Neuronal stem cell (in vitro differentiated cells): ENCODE measurements at regions not wholly inside any gene's neighbourhood (a gene's known extent, or its start where the extent isn't known, plus 50 kb on each side); places are given as distances from the start of the nearest gene placed in this dataset.
A peak's percentile ranks its signal among the peaks of the same experiment; 100 is the strongest.

Experiments
- DNase-seq: peaks from one replicate; pipeline ENCODE4 v3.0.0-alpha.2; 2013; ENCODE audit warnings: low spot score
- H2AFZ ChIP-seq: one replicate; pipeline ENCODE4 v1.6.1; 2013; ENCODE audit warnings: mild to moderate bottlenecking, low read length, inconsistent platforms
- H2AK5ac ChIP-seq: 2 replicates; pipeline ENCODE4 v1.6.1; 2013; ENCODE audit warnings: low read depth, mild to moderate bottlenecking, inconsistent platforms, low read length, moderate library complexity, mixed read lengths
- H2BK120ac ChIP-seq: 2 replicates; pipeline ENCODE4 v1.6.1; 2013; ENCODE audit warnings: low read depth, mild to moderate bottlenecking, inconsistent platforms, low read length, moderate library complexity, mixed read lengths
- H2BK12ac ChIP-seq: one replicate; pipeline ENCODE4 v1.6.1; 2013; ENCODE audit warnings: low read length, inconsistent platforms
- H2BK15ac ChIP-seq: 2 replicates; pipeline ENCODE4 v1.6.1; 2013; ENCODE audit warnings: mild to moderate bottlenecking, low read length, inconsistent platforms, mixed read lengths
- H2BK5ac ChIP-seq: one replicate; pipeline ENCODE4 v1.6.1; 2013; ENCODE audit warnings: inconsistent platforms, mild to moderate bottlenecking, low read length, moderate library complexity
- H3K14ac ChIP-seq: one replicate; pipeline ENCODE4 v1.6.1; 2013; ENCODE audit warnings: low read length, inconsistent platforms
- H3K18ac ChIP-seq: 2 replicates; pipeline ENCODE4 v1.6.1; 2013; ENCODE audit warnings: low read length, inconsistent platforms
- H3K23ac ChIP-seq: 2 replicates; pipeline ENCODE4 v1.6.1; 2013; ENCODE audit warnings: low read depth, mild to moderate bottlenecking, mixed read lengths, low read length, inconsistent platforms; ENCODE audit not compliant: poor library complexity
- H3K27ac ChIP-seq: replicated peaks from 3 replicates; pipeline ENCODE4 v1.5.1; 2013; ENCODE audit warnings: low read length, inconsistent platforms
- H3K27me3 ChIP-seq, 3 experiments: 2 replicates each; pipeline ENCODE4 v1.6.1; 2013; ENCODE audit warnings: low read length in 3 of 3, mild to moderate bottlenecking in 2 of 3, inconsistent platforms in 1 of 3, low read depth in 1 of 3, mixed read lengths in 1 of 3, moderate library complexity in 1 of 3; ENCODE audit not compliant: control insufficient read depth in 3 of 3, insufficient read depth in 3 of 3
- H3K36me3 ChIP-seq, 2 donors: replicated peaks in 1 of 2; 2 replicates each; pipeline ENCODE4 v1.6.1; 2013; ENCODE audit warnings: low read length in 2 of 2; ENCODE audit not compliant: control insufficient read depth in 2 of 2, insufficient read depth in 2 of 2
- H3K4ac ChIP-seq: 2 replicates; pipeline ENCODE4 v1.6.1; 2013; ENCODE audit warnings: inconsistent platforms, mild to moderate bottlenecking, low read length, moderate library complexity
- H3K4me1 ChIP-seq, 2 donors: 1 replicate in 1 of 2; 2 replicates in 1 of 2; pipeline ENCODE4 v1.6.1; 2013; ENCODE audit warnings: low read length in 2 of 2, low read depth in 1 of 2; ENCODE audit not compliant: control insufficient read depth in 2 of 2, insufficient read depth in 1 of 2
- H3K4me2 ChIP-seq: one replicate; pipeline ENCODE4 v1.6.1; 2013; ENCODE audit warnings: mild to moderate bottlenecking, low read length, inconsistent platforms; ENCODE audit not compliant: insufficient read depth, poor library complexity, severe bottlenecking
- H3K4me3 ChIP-seq, 2 donors: 2 replicates each; pipeline ENCODE4 v1.5.1; 2013; ENCODE audit warnings: low read length in 2 of 2, mild to moderate bottlenecking in 2 of 2, inconsistent platforms in 1 of 2, moderate library complexity in 1 of 2
- H3K79me1 ChIP-seq: one replicate; pipeline ENCODE4 v1.6.1; 2013; ENCODE audit warnings: low read depth, mild to moderate bottlenecking, inconsistent platforms, low read length, moderate library complexity
- H3K9ac ChIP-seq: one replicate; pipeline ENCODE4 v1.6.1; 2013; ENCODE audit warnings: mild to moderate bottlenecking, low read depth, low read length, inconsistent platforms; ENCODE audit not compliant: poor library complexity
- H3K9me3 ChIP-seq, 2 donors: replicated peaks in 1 of 2; 2 replicates each; pipeline versions ENCODE3 to v1.6.1; 2013; ENCODE audit warnings: low read length in 2 of 2, mild to moderate bottlenecking in 2 of 2, inconsistent platforms in 1 of 2, low read depth in 1 of 2, mixed read lengths in 1 of 2, moderate library complexity in 1 of 2; ENCODE audit not compliant: control insufficient read depth in 2 of 2, insufficient read depth in 1 of 2
- H4K8ac ChIP-seq: one replicate; pipeline ENCODE4 v1.6.1; 2013; ENCODE audit warnings: low read depth, mild to moderate bottlenecking, inconsistent platforms, low read length, moderate library complexity
- H4K91ac ChIP-seq: one replicate; pipeline ENCODE4 v1.6.1; 2013; ENCODE audit warnings: low read length, low read depth, mild to moderate bottlenecking, inconsistent platforms; ENCODE audit not compliant: poor library complexity
- WGBS, 2 donors: extraction: QIAGEN DNeasy Blood & Tissue Kit; methylation state at CpG; one replicate each; pipeline ENCODE4 v1.1.7; 2013; ENCODE audit warnings: missing lambda C conversion rate in 2 of 2, mixed read lengths in 1 of 2; ENCODE audit not compliant: insufficient read length in 2 of 2, insufficient replicate concordance in 1 of 2; ENCODE audit errors: extremely low coverage in 2 of 2; 5-methylcytosine and 5-hydroxymethylcytosine counted together

DNA sequence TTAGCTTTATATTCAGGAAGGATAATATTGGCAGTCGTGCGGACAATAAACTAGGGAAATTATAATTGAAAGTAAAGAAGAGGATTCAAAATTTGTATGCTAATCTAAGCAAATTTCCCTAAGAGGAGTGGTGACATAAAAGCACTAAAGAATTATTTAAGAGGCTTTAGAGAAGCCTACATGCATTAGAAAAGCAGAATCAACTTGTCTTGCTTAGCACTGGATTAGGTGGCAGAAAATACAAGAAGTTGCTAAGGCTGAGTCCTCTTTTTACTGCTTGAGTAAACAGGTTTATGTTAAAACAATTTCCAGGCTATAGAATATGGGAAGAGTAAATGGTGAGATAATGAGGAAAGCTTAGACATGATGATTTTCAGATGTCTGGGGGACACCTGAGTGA, 991.5 kb downstream of the PCDH18 start:
- Histone ChIP-seq H2BK120ac (no peak overlapping the region), H2BK15ac (no peak overlapping the region), H4K91ac (no peak overlapping the region), H3K4ac (no peak overlapping the region), H3K9ac (no peak overlapping the region), H4K8ac (no peak overlapping the region), H3K4me1 (no peaks in the 10 kb centered on the region), H2BK5ac (no peak overlapping the region), H3K14ac (no peak overlapping the region), H2AFZ (no peak overlapping the region), H2BK12ac (no peak overlapping the region), H3K4me2 (no peak overlapping the region), H2AK5ac (no peak overlapping the region), H3K27ac (no peak overlapping the region), H3K36me3 (no peaks in the 10 kb centered on the region), H3K79me1 (no peaks in the 10 kb centered on the region), H3K18ac (no peak overlapping the region), H3K9me3 (no peaks in the 10 kb centered on the region), H3K27me3 (no peaks in the 10 kb centered on the region), H3K4me3 (no peak overlapping the region), H3K23ac (no peak overlapping the region)
- WGBS, 2 donors = no CpG with 5 or more reads among the region's 2 CpGs
- no peak for DNase-seq

DNA sequence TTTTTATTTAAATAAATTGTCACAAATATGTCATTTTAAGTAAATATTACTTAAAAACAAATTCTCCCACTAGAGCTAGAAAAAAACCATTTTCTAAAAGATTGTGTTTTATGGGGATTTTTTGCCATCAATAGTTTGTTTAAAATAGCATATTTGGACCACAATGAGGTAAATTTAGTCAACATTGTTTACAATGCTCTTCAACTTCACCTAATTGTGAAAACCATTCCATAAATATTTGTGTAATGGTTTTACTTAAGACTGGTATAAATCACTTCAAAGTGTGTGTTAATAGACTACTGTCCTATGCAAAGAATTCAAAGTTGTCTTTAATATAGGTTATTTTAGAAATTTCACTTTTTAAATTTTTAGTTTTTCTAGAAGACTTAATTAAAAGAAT, 1004.2 kb downstream of the PCDH18 start:
- Histone ChIP-seq H3K14ac (no peak overlapping the region), H3K9ac (no peak overlapping the region), H2BK5ac (no peak overlapping the region), H3K9me3 (no peaks in the 10 kb centered on the region), H3K27me3 (no peaks in the 10 kb centered on the region), H2BK15ac (no peak overlapping the region), H3K79me1 (no peaks in the 10 kb centered on the region), H3K4me1 (no peaks in the 10 kb centered on the region), H2BK12ac (no peak overlapping the region), H3K4ac (no peak overlapping the region), H3K4me3 (no peak overlapping the region), H4K8ac (no peak overlapping the region), H3K36me3 (no peaks in the 10 kb centered on the region), H4K91ac (no peak overlapping the region), H3K4me2 (no peak overlapping the region), H3K23ac (no peak overlapping the region), H2BK120ac (no peak overlapping the region), H3K27ac (no peak overlapping the region), H3K18ac (no peak overlapping the region), H2AFZ (no peak overlapping the region), H2AK5ac (no peak overlapping the region)
- no peak for DNase-seq

DNA sequence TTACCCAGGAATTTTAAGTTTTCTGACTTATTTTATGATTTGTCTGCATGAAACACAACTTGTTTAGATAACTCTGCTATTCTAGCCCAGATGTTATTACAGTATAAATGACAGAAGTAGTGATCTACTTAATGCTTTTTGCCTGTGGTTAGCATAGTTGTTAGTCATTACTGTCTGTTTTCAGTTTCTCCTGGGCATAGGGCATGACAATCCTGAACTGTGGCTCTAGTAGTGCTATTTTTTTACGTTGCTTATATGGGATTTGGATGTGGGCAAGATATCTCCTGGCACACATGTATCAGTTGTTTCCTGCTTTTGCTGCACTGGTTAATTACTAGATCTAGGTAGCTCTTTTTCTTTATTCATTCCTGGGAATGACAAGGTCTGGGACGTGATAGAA, 1005.8 kb downstream of the PCDH18 start:
- Histone ChIP-seq H3K18ac (no peak overlapping the region), H2BK12ac (no peak overlapping the region), H3K4me1 (no peaks in the 10 kb centered on the region), H2BK15ac (no peak overlapping the region), H2BK120ac (no peak overlapping the region), H3K79me1 (no peaks in the 10 kb centered on the region), H3K9ac (no peak overlapping the region), H3K4me3 (no peak overlapping the region), H3K36me3 (no peaks in the 10 kb centered on the region), H2AK5ac (no peak overlapping the region), H3K9me3 (no peaks in the 10 kb centered on the region), H3K14ac (no peak overlapping the region), H2AFZ (no peak overlapping the region), H3K27me3 (no peaks in the 10 kb centered on the region), H2BK5ac (no peak overlapping the region), H4K91ac (no peak overlapping the region), H4K8ac (no peak overlapping the region), H3K23ac (no peak overlapping the region), H3K4me2 (no peak overlapping the region), H3K4ac (no peak overlapping the region), H3K27ac (no peak overlapping the region)
- no CpG with 5 or more reads among the region's 2 CpGs for WGBS, 2 donors
- DNase-seq = no peak

DNA sequence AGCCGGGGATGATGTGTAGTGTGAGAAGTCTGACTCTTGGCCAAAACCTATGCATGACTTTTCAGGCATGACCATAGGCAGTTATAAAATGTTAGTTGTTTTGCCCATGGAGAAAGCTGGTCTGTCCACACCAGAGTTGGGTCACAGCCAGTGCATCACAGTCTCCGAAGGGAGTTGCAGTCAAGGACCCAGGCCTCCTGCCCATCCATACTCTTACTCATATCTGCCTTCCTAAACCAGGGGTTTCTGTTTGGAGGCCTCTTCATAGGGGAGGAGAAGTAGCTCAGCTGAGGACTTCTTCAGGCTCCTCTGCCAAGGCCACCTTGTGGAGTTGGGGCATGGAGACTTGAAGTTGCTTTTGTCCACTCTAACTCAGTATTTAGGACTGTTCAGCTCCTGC, 1008.3 kb downstream of the PCDH18 start:
- no CpG with 5 or more reads among the region's 2 CpGs for WGBS, 2 donors
- Histone ChIP-seq H3K27ac (no peak overlapping the region), H3K9ac (no peak overlapping the region)

More for the DNA sequence above, 1008.3 kb downstream of the PCDH18 start:
- Histone ChIP-seq H3K23ac (no peak overlapping the region), H3K4me2 (no peak overlapping the region), H3K36me3 (peaks cover 0 to 2% of the 10 kb centered on the region in 2 donors), H3K27me3 (no peaks in the 10 kb centered on the region), H3K4ac (no peak overlapping the region), H3K4me1 (no peaks in the 10 kb centered on the region), H3K79me1 (no peaks in the 10 kb centered on the region), H2AFZ (peak overlapping the region; percentile 53), H3K4me3 (no peak overlapping the region), H2BK15ac (no peak overlapping the region), H3K9me3 (peaks cover 5 to 9% of the 10 kb centered on the region in 2 donors), H4K8ac (no peak overlapping the region), H2BK12ac (no peak overlapping the region), H3K18ac (no peak overlapping the region), H2BK5ac (no peak overlapping the region), H4K91ac (no peak overlapping the region), H3K14ac (no peak overlapping the region), H2BK120ac (no peak overlapping the region), H2AK5ac (no peak overlapping the region)
- no peak for DNase-seq
